ENCODE measurements at regions not wholly inside any gene's neighbourhood (a gene's known extent, or its start where the extent isn't known, plus 50 kb on each side); places are given as distances from the start of the nearest gene placed in this dataset.

DNA sequence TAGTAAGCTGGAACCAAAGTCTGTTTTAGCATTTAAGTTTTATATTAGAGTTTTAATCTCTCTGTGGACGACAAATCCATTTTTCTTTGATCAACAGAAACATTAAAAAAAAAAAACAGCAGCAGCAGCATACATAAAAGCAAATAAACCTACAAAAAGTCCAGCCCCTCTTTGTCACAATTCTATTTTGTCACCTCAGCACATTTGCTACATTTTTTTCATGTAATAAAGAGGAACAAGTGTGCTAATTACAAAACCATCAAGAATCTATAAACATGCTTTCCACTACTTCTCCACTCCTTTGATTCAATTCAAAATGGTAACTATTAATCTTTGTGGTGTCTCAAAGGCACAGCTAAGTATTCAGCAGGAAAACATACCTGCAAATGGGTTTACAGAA lies 259.8 kb upstream of the GNAI1 start:
- WGBS, 2 experiments (ENCODE audit: insufficient coverage in 1 of 2, insufficient read length in 1 of 2), result 78 to 92% methylated on average over 1 of the region's 1 CpG
- no peak overlapping the region for H3K4me3 Mint-ChIP-seq
- no peaks in the 10 kb centered on the region for H3K27me3 ChIP-seq (ENCODE audit: control insufficient read depth, insufficient read depth, low read length, poor library complexity, severe bottlenecking)
- no peak overlapping the region for H3K27ac Mint-ChIP-seq
- H3K9me3 ChIP-seq (ENCODE audit: control insufficient read depth, low read length), result no peaks in the 10 kb centered on the region
- H3K9ac ChIP-seq (ENCODE audit: extremely low read depth, low read length, poor library complexity, severe bottlenecking), result no peak overlapping the region
- no peaks in the 10 kb centered on the region for H3K36me3 ChIP-seq (ENCODE audit: control insufficient read depth, insufficient read depth, low read length)
- no peak for DNase-seq
- no peaks in the 10 kb centered on the region for H3K36me3 Mint-ChIP-seq (ENCODE audit: low read depth)
- H3K27me3 Mint-ChIP-seq (ENCODE audit: insufficient read depth), result no peaks in the 10 kb centered on the region
- H3K4me3 ChIP-seq (ENCODE audit: low read length), result no peak overlapping the region
- H3K9me3 Mint-ChIP-seq, result no peaks in the 10 kb centered on the region
- no peaks in the 10 kb centered on the region for H3K4me1 Mint-ChIP-seq
- TF ChIP-seq, protein P1, sequence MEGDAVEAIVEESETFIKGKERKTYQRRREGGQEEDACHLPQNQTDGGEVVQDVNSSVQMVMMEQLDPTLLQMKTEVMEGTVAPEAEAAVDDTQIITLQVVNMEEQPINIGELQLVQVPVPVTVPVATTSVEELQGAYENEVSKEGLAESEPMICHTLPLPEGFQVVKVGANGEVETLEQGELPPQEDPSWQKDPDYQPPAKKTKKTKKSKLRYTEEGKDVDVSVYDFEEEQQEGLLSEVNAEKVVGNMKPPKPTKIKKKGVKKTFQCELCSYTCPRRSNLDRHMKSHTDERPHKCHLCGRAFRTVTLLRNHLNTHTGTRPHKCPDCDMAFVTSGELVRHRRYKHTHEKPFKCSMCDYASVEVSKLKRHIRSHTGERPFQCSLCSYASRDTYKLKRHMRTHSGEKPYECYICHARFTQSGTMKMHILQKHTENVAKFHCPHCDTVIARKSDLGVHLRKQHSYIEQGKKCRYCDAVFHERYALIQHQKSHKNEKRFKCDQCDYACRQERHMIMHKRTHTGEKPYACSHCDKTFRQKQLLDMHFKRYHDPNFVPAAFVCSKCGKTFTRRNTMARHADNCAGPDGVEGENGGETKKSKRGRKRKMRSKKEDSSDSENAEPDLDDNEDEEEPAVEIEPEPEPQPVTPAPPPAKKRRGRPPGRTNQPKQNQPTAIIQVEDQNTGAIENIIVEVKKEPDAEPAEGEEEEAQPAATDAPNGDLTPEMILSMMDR (conservative IDR thresholded peaks at IDR 0.05), result no peak
- H3K4me1 ChIP-seq (ENCODE audit: control insufficient read depth, insufficient read depth, low read length), result no peaks in the 10 kb centered on the region
- H3K27ac ChIP-seq (ENCODE audit: low read depth, low read length), result no peak overlapping the region

DNA sequence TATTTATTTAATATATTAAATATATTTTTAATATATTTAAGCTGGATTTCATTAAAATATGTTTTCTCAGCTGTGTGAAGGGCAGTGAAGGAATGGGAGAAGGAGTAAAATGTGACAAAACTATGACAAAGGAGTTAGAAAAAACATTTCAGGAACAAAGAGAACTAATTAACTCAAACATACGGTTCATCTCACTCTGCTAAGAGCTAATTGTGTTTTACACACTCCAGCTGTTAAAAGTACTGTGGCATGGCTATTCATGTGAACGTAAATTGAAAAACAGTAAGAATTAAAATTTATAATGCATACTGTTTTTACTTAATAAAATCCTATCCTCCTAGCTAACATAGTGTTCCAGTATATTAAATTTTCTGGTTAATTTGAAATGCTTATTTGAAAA lies 262.5 kb upstream of the GNAI1 start:
- no peak overlapping the region for H3K4me3 ChIP-seq (ENCODE audit: low read length)
- no peaks in the 10 kb centered on the region for H3K4me1 ChIP-seq (ENCODE audit: control insufficient read depth, insufficient read depth, low read length)
- H3K27ac Mint-ChIP-seq, result no peak overlapping the region
- no peaks in the 10 kb centered on the region for H3K27me3 Mint-ChIP-seq (ENCODE audit: insufficient read depth)
- no peaks in the 10 kb centered on the region for H3K36me3 ChIP-seq (ENCODE audit: control insufficient read depth, insufficient read depth, low read length)
- H3K4me3 Mint-ChIP-seq, result no peak overlapping the region
- WGBS, 2 experiments (ENCODE audit: insufficient coverage in 1 of 2, insufficient read length in 1 of 2), result 67 to 75% methylated on average over 1 of the region's 2 CpGs
- no peak overlapping the region for H3K9ac ChIP-seq (ENCODE audit: extremely low read depth, low read length, poor library complexity, severe bottlenecking)
- H3K9me3 ChIP-seq (ENCODE audit: control insufficient read depth, low read length), result no peaks in the 10 kb centered on the region
- H3K9me3 Mint-ChIP-seq, result no peaks in the 10 kb centered on the region
- no peak for DNase-seq
- peaks cover 3% of the 10 kb centered on the region for H3K4me1 Mint-ChIP-seq
- no peaks in the 10 kb centered on the region for H3K36me3 Mint-ChIP-seq (ENCODE audit: low read depth)
- H3K27me3 ChIP-seq (ENCODE audit: control insufficient read depth, insufficient read depth, low read length, poor library complexity, severe bottlenecking), result no peaks in the 10 kb centered on the region
- H3K27ac ChIP-seq (ENCODE audit: low read depth, low read length), result no peak overlapping the region
- TF ChIP-seq, protein P1 (conservative IDR thresholded peaks at IDR 0.05), result no peak

DNA sequence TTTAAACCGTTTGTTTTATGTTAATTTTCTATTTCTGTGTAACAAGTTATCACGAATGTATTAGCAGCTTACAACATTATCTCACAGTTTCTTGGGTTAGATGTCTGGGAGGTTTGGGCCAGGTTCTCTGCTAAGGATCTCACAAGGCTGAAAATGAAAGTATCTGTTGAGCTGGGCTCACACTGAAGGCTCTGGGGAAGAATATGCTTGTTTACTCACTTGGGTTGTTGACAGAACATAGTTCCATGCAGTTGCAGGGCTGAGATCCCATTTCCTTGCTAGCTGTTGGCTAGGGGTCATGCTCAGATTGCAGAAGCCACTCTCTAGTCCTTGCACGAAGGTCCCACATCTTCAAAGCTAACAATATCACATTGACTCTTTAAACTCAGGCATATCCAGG lies 266.6 kb upstream of the GNAI1 start:
- no peaks in the 10 kb centered on the region for H3K9me3 ChIP-seq (ENCODE audit: control insufficient read depth, low read length)
- no peak overlapping the region for H3K9ac ChIP-seq (ENCODE audit: extremely low read depth, low read length, poor library complexity, severe bottlenecking)
- no peak overlapping the region for H3K4me3 Mint-ChIP-seq
- no peak overlapping the region for H3K4me3 ChIP-seq (ENCODE audit: low read length)
- TF ChIP-seq, protein P1 (conservative IDR thresholded peaks at IDR 0.05), result no peak
- no peaks in the 10 kb centered on the region for H3K36me3 ChIP-seq (ENCODE audit: control insufficient read depth, insufficient read depth, low read length)
- 74% methylated on average over 2 of the region's 3 CpGs; no CpG with 5 or more reads in 1 of the 2 experiments for WGBS, 2 experiments (ENCODE audit: insufficient coverage in 1 of 2, insufficient read length in 1 of 2)
- no peaks in the 10 kb centered on the region for H3K4me1 ChIP-seq (ENCODE audit: control insufficient read depth, insufficient read depth, low read length)
- no peak for DNase-seq
- H3K27ac ChIP-seq (ENCODE audit: low read depth, low read length), result no peak overlapping the region
- H3K36me3 Mint-ChIP-seq (ENCODE audit: low read depth), result no peaks in the 10 kb centered on the region
- peaks cover 10% of the 10 kb centered on the region for H3K9me3 Mint-ChIP-seq
- H3K27ac Mint-ChIP-seq, result peak overlapping the region; percentile 77
- H3K4me1 Mint-ChIP-seq, result peaks cover 3% of the 10 kb centered on the region
- H3K27me3 Mint-ChIP-seq (ENCODE audit: insufficient read depth), result no peaks in the 10 kb centered on the region
- no peaks in the 10 kb centered on the region for H3K27me3 ChIP-seq (ENCODE audit: control insufficient read depth, insufficient read depth, low read length, poor library complexity, severe bottlenecking)

All from endodermal cell (in vitro differentiated cells).